ENCODE measurements at regions not wholly inside any gene's neighbourhood (a gene's known extent, or its start where the extent isn't known, plus 50 kb on each side); places are given as distances from the start of the nearest gene placed in this dataset.

DNA sequence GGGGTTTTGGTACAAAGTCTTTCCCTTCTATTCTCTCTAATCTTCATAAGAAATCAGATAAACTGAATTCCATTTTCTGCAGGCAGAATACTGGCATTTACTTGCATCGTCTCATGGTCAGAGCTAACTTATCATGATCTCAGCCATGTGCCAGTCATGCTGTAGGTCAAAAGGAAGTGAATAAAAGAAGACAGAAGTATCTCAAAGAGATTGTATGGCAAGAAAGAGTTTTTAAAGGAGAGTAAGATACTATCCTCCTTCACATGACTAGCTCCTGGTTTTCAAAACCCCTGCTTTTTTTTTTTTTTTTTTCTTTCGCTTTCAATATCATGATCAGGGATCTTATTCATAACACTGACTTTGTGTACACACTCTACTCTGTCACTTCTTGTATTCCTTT lies 398.3 kb downstream of the C6orf118 start:
- no peak for DNase-seq

GRCh38 chr6:164906766-164907165 lies 402.6 kb downstream of the C6orf118 start:
- no peak for DNase-seq

DNA sequence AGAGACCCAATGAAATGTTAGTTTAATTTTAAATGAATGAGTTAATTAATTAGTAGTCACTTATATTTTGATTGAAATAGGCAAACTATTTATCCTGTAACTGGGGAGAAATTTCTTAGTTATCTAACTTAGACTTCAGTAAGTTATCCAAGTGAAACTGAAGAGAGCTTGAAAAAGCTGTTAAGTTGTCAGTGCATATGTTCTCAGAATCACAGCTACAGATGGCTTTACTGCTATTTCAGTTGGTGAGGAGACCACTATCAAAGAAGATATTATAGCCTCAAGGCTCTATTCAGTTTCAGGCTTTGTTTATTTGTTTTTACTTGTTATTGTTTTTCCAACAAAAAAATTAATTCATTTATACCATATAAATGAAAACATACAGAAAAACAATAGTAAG lies 404.1 kb downstream of the C6orf118 start:
- DNase-seq: no peak

DNA sequence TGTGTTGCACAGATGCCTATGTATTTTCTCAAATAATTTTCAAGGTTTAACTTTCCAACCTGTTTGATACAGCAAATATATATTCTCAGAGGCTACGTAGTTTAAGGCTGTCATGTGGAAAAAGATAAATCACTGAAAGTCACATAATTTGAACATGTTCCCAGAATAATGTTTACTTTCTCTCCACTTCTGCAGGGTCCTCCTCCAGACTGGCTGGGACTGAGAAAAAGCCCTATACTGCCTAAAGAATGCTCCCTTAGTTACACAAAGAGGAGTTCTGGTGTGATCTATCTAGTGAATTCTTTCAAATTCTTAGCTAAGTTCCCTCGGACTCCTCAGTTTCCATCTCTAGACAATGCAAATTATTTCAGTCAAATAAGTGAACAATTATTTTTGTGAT lies 411.0 kb downstream of the C6orf118 start:
- no peak for DNase-seq

- DNase-seq: no peak
Observed at GRCh38 chr6:164897523-164898235, 411.7 kb downstream of the C6orf118 start.

DNA sequence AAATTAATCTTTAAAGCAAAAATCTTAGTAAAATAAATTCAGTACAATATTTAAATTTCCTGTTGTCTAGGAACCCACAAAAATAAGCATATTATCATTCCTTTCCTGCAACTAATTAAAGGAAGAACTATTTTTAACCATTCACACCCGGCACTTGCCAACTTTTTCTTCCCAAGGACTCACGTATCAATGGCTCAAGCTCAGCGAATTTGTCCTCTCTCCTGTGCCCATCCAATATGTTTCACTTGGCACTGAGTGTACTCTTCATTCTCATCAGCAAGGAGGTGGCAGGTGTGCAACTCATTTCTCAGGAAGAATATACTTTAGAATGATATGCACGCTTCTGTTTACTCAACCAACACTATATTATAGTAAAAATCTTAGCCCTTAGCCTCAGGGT lies 419.4 kb downstream of the C6orf118 start:
- DNase-seq: no peak

GRCh38 chr6:164887660-164888059 lies 421.7 kb downstream of the C6orf118 start:
- DNase-seq: no peak

- DNase-seq: no peak
Observed at GRCh38 chr6:164882236-164882635, 427.2 kb downstream of the C6orf118 start.

DNA sequence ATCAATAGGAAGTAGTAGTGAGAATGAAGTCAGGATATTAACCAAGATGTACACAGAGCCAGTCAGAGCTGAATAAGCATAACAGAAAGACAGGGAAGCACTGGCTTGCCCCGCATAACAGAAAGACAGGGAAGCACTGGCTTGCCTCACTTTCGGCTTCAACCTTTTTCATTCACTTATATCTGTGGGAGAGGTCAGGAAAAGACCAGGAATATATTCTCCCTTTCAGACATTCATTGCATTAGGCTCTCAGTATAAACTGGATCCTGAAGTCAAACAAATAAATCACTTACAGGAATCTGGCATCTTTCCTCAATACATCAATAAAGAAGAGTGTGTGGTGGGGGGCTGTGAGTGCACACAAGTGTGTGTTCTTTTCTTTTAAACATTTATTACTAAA lies 437.6 kb downstream of the C6orf118 start:
- DNase-seq: no peak

DNA sequence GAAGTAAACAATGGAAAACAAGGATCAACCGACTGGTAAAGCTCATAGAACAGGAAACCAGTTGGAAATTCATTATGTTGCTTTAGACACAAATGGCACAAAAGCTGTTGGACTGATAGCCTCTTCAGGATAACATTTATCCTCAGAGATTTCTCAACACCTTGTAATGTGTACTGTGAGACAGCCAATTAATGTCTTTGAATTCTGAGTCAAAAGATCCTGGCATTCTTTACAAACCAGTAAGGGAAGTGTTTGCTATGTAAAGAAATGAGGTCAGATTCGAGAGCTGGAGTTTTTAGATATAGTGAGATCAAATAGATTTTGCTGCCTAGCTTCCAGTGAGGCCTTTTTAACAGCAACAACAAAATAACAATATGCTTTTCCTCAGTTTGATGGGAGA lies 439.2 kb downstream of the C6orf118 start:
- no peak for DNase-seq

GRCh38 chr6:164861967-164862366 lies 447.4 kb downstream of the C6orf118 start:
- DNase-seq: no peak

DNA sequence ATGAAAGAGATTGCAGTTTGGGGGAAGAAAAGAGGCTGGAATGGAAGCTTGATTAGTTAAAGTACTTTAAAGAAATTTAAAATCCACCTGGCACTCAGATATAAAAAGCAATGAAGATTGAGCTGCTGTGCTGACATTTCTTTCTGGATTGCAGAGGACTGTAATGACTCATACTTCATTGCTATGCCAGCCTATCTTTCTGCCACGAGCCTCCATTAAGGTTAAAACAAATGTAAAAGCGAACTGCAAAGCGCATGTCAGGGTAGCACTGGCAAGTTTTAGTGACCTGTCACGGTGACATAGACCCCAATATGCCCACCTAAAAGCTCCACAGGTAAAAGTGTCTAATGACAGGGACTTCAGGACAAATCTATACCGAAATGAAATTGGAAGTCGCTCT lies 449.6 kb downstream of the C6orf118 start:
- no peak for DNase-seq

- no peak for DNase-seq
Observed at GRCh38 chr6:164856138-164856537, 453.3 kb downstream of the C6orf118 start.

DNA sequence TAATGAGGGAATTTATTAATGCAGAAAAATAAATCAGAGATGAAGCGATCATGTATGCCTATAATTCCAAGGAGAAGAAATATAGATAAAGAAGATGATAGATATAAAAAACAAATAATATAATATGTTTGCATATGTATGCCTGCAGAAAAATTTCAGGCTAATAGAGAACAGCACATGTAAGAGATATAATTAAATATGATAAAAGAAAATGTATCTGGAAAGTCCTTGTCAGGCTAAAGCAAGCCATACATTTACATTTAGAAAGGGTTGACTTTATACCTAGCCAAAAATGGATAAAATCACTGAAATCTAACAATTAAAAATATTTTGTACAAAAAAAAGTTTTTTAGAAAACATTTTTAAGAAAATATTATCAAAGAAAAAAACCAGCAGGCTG lies 454.1 kb downstream of the C6orf118 start:
- no peak for DNase-seq

DNA sequence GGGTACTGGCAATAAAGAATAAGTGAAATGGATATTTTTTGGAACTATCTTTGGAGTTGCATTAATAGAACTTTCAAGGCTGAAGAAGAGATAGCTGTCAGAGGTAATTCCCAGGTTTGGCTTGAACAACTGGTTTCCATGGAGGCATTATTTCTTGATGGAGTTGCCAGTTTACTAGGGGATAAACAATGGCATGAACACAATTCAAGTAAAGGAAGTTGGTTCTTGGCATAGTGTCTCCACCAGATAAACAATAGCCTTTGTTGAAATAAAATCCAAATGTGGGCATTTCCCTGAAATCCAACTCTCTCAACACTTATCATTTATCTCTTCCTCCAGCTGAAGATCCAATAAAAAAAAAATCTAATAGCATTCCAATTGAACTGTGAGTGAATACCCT lies 454.9 kb downstream of the C6orf118 start:
- DNase-seq: no peak

- DNase-seq: no peak
Observed at GRCh38 chr6:164845773-164846172, 463.6 kb downstream of the C6orf118 start.

DNA sequence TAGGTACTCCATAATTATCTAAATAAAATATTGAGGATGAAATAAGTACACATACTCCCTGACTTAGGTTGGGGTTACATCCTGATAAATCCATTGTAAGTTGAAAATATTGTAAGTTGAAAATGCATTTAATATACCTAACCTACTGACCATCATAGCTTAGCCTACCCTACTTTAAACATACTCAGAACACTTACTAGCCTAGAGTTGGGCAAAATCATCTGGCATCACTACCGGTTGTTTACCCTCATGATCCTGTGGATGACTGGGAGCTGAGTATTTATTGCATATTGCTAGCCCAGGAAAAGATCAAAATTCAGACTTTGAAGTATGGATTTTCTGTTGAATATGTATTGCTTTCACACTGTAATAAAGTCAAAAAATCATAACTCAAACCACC lies 467.3 kb downstream of the C6orf118 start:
- DNase-seq: no peak

- DNase-seq: no peak
Observed at GRCh38 chr6:164838068-164838615, 471.3 kb downstream of the C6orf118 start.

DNA sequence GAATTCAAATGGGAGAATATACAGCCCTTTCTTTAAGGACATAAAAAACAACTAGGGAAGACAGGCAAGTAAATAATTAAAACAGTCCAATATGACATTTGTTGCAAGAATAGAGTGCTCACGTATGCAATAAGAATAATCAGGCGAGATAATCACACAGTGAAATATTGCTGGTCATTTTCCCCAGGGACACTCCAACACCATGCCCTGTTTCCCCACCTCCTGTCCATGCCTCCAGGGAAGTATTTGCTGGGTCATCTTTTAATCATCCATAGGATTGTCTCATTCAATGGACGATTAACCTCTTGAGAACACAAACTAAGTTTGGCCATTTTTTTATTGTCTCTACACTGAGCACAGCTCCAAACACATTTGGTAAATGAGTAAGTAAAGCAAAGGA lies 472.9 kb downstream of the C6orf118 start:
- DNase-seq: no peak

DNA sequence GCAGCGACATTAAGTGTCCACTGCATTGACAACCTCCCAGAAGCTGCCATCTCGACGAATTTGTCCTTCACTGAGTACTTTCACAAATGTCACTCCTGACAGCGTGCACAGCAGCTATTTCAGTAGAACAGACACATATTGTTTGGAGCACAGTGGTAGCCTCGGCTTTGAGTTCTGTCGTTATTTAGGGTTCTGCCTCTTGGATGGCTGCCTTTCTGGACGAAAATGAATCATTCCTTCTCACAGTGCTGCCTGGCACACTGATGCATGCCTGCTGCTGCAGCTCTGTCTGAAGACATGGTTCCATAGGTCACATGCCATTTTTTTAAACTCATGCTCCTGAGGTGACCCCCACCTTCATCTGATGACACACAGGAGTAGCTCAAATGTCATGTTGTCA lies 477.0 kb downstream of the C6orf118 start:
- no peak for DNase-seq

DNA sequence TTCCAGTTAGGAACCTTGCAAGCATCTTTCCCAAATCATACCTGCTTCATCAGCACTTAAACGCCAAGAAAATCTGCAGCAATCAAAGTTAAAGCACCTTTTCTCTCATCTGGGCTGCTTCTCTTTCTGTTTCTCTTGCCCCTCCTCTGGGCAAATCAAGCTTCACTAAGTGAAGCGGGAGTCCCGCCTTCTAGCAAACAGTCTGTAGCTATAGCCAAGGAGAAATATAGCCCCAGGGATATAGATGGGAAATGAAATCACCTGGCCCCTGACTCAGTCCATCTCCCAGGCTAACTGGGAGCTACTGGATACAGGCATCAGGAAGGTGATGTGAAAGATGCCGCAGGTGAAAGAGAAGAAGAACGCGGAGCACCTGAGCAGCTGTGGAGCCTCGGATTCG lies 481.9 kb downstream of the C6orf118 start:
- DNase-seq: no peak

DNA sequence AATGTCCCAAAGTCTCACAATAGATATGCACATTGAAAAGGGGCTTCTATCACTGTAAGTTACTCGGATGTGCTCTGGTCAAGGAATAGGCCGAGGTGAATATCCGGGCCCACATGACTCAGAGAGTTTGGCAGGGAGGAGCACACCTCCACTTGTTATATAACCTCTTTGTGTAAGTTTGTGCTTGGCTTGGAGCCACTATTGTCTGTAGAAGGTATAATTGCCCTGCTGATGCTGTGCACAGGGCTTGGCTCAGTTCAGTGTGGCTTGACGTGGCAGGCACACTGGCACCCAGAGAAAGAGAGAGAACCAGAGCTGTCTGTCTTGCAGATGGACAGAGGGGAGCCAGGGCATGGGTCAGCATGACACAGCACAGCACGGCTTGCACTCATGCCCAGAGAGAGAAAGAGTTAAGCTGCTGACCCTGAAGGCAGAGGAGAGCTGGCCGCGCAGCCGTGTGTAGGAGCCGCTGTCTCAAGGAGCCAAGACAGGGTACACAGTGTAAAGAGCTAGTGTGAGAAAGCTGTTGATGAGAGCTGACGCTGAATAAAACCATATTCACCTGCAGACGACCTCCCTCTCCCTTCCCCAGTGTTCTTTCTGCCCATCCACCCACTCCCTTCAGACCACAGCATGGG lies 482.5 kb downstream of the C6orf118 start:
- DNase-seq: no peak

DNA sequence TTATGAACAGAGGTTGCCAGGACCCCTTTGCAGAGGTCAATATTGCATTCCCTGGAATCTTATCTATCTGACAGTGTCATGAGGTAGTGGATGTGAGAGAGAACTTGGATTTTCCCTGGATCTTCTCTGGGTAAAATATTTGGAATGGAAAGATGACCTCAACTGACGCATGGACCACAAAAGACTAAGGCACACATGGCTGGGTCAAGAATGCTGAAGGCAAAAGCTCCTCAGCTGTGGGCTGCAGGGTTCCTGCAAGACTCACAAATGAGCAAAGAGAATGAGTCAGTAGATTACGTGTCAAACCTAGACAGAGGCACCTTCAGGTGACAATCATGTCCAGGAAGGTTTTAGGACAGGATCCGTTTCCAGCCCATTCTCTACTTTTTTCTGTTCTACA lies 484.0 kb downstream of the C6orf118 start:
- no peak for DNase-seq

DNA sequence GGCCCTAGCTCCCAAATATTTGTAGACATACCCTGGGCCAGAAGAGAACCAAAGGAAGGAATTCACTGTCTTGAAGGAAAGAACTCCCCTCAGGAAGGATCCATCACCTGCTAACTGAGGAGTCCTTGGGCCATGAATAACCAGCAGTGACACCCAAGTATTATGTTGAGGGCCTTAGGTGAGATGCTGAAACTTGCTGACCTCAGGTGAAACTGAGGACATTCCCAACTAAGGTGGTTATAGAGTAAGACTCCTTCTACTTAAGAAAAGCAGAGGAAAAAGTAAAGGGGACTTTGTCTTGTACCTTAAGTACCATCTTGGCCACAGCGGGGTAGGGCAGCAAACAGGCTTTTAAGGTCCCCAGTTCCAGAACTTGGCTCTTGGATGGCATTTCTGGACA lies 491.7 kb downstream of the C6orf118 start:
- DNase-seq: no peak

- no peak for DNase-seq
Observed at GRCh38 chr6:164812706-164813105, 496.7 kb downstream of the C6orf118 start.
